ENCODE measurements at regions not wholly inside any gene's neighbourhood (a gene's known extent, or its start where the extent isn't known, plus 50 kb on each side); places are given as distances from the start of the nearest gene placed in this dataset.

DNA sequence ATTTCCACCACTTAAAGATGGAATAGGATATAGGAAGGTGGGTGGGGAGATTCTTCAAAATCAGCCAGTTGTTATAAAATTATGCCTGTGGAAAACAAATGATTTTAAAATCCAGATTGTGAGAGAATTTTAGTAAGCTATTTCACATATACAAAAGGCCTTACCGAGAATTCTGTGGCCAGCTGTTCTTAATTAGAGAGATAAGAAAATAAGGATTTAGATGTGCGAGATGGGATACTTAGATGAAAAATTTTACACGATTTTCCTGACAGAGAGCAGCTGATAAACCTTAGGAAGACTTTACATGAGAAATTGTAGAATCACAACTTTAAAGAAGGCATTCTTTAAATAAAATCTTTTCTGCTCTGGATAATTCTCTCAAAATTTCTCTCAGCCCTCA, 94.5 kb upstream of the IQCM start:
- TF ChIP-seq, protein P1, sequence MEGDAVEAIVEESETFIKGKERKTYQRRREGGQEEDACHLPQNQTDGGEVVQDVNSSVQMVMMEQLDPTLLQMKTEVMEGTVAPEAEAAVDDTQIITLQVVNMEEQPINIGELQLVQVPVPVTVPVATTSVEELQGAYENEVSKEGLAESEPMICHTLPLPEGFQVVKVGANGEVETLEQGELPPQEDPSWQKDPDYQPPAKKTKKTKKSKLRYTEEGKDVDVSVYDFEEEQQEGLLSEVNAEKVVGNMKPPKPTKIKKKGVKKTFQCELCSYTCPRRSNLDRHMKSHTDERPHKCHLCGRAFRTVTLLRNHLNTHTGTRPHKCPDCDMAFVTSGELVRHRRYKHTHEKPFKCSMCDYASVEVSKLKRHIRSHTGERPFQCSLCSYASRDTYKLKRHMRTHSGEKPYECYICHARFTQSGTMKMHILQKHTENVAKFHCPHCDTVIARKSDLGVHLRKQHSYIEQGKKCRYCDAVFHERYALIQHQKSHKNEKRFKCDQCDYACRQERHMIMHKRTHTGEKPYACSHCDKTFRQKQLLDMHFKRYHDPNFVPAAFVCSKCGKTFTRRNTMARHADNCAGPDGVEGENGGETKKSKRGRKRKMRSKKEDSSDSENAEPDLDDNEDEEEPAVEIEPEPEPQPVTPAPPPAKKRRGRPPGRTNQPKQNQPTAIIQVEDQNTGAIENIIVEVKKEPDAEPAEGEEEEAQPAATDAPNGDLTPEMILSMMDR (conservative IDR thresholded peaks at IDR 0.05; ENCODE audit: low read length), result no peak
- no peak for TF ChIP-seq EZH2phosphoT487 (IDR thresholded peaks at IDR 0.05; ENCODE audit: borderline replicate concordance)
